ENCODE measurements at regions not wholly inside any gene's neighbourhood (a gene's known extent, or its start where the extent isn't known, plus 50 kb on each side); places are given as distances from the start of the nearest gene placed in this dataset.

DNA sequence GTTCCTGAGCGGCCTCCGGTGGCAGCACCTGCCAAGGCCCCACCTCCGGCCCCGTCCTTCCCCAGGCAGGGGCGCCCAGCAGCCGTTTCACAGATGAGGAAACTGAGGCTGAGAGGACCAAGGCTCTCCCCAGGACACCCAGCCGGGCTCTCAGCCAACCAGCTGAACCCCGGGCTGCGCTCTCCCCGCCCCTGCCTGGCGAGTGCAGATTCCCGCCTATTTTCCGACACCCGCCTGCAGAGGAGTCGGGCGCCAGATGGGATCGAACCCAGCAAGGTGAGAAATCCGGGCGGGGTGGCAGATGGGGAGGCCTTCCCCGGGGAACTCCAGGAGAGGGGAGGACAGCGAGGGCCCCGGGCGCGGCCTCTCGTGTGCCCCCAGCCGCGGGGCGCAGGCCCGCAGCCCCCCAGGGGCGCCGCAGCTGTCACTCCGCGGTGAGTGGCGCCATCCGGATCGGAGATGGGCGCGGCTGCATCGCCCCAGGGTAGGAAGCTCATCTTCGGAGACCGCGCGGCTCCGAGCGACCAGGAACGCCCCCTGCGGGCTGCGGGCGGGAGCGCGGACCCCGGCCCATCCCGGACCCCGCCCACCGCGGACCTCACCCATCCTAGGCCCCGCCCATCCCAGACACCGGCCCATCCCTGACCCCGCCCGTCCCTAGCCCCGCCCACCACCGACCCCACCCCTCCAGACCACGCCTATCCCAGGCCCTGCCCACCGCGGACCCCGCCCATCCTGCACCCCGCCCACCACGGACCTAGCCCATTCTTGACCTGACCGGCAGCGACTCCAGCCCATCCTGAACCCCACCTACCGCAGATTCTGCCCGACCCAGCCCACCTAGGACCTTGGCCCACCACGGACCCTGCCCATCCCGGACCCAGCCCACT lies 90.3 kb downstream of the MICALL2 start:
- no peak for DNase-seq
- H3K27me3 Mint-ChIP-seq (ENCODE audit: low read depth in 3 of 3), result peaks cover 11 to 21% (median 15%) of the 10 kb centered on the region in 3 donors
- no peak overlapping the region for H3K27ac Mint-ChIP-seq
- H3K4me1 Mint-ChIP-seq, result peaks cover 0 to 6% of the 10 kb centered on the region in 2 donors
- no peak overlapping the region for H3K4me3 Mint-ChIP-seq
- H3K9me3 Mint-ChIP-seq, result peaks cover 0 to 2% (median 0%) of the 10 kb centered on the region in 6 donors
- H3K36me3 Mint-ChIP-seq, result no peaks in the 10 kb centered on the region

DNA sequence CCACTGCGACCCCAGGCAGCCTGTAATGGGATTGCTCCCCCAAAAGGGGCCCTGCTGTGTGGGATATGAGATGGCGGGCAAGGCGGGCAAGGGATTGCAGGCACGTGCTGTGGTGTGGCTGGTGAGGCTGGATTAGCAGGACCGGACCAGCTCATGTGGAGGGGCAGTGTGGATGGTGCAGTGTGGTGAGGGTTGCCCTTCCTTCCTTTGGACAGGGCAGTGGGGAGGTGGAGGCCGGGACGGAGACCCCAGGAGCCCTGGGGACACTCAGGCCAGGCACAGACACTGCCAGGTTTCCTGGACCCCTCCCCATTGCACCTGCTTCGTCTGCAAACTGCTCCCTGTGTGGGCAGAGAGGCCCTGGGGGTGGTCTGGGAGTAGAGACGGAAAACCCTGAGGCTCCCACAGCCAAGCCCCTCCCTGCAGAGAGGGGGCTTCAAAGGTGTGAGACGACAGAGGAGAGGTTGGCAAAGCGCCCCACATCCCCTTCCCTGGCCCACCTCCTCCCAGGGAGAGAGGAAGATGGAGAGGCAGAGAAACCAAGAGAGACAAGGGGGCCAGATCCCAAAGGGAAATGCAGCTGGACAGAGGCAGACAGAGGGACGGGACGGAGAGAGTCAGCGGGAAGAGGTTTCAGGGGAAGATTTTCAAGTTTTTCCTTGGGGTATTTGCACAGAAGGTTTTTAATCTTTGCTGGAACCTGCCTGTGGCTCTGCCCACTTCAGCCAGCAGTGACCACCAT lies 89.2 kb downstream of the MICALL2 start:
- Mint-ChIP-seq H3K27me3 (ENCODE audit: low read depth in 3 of 3) (peaks cover 11 to 21% (median 14%) of the 10 kb centered on the region in 3 donors), H3K4me3 (peak overlapping the region in 1 of 5 donors; percentile 40), H3K27ac (no peak overlapping the region), H3K36me3 (no peaks in the 10 kb centered on the region), H3K4me1 (peaks cover 0 to 6% of the 10 kb centered on the region in 2 donors), H3K9me3 (peaks cover 0 to 2% (median 0%) of the 10 kb centered on the region in 6 donors)
- no peak for DNase-seq

DNA sequence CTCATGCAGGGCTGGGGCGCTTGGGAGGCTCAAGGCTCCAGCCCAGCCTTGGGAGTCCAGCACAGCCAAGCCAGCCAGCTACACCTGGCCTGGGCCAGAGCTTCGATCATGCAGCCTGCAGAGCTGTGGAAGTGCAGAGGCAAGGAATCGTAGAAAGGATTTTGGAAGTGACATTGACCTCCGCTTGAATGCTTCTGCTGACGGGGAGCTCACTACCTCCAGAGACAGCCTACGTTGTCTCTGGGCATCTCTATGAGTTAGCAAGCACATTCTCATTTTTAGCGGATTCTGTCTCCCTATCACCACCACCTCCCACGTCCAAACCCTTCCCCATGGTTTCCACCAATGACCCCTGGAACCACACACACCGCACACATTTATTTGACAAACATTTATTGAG lies 88.5 kb downstream of the MICALL2 start:
- H3K27ac Mint-ChIP-seq, result no peak overlapping the region
- peaks cover 0 to 2% (median 0%) of the 10 kb centered on the region in 6 donors for H3K9me3 Mint-ChIP-seq
- H3K4me1 Mint-ChIP-seq, result peaks cover 0 to 6% of the 10 kb centered on the region in 2 donors
- no peaks in the 10 kb centered on the region for H3K36me3 Mint-ChIP-seq
- DNase-seq, result no peak
- peak overlapping the region in 1 of 5 donors; percentile 8 for H3K4me3 Mint-ChIP-seq
- H3K27me3 Mint-ChIP-seq (ENCODE audit: low read depth in 3 of 3), result peaks cover 10 to 23% (median 14%) of the 10 kb centered on the region in 3 donors

DNA sequence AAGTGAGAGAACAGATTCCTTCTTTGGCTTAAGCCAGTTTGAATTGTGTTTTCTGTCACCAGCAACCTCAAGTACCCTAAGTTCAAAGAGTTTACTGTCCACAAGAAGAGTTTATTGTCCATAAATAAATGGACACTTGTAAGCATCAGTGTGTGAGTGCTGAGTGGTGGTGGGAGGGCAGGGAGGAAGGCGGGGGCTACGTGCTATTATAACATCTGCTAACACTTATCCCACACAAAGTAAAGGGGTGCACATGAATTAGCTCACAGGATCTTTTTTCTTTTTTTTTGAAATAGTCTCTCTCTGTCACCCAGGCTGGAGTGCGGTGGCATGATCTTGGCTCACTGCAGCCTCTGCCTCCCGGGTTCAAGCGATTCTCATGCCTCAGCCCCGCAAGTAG lies 87.2 kb downstream of the MICALL2 start:
- Mint-ChIP-seq H3K9me3 (peaks cover 0 to 2% (median 0%) of the 10 kb centered on the region in 6 donors), H3K4me3 (no peak overlapping the region), H3K36me3 (no peaks in the 10 kb centered on the region), H3K27ac (no peak overlapping the region), H3K4me1 (peaks cover 0 to 6% of the 10 kb centered on the region in 2 donors), H3K27me3 (ENCODE audit: low read depth in 3 of 3) (peaks cover 10 to 17% (median 14%) of the 10 kb centered on the region in 3 donors)
- no peak for DNase-seq

DNA sequence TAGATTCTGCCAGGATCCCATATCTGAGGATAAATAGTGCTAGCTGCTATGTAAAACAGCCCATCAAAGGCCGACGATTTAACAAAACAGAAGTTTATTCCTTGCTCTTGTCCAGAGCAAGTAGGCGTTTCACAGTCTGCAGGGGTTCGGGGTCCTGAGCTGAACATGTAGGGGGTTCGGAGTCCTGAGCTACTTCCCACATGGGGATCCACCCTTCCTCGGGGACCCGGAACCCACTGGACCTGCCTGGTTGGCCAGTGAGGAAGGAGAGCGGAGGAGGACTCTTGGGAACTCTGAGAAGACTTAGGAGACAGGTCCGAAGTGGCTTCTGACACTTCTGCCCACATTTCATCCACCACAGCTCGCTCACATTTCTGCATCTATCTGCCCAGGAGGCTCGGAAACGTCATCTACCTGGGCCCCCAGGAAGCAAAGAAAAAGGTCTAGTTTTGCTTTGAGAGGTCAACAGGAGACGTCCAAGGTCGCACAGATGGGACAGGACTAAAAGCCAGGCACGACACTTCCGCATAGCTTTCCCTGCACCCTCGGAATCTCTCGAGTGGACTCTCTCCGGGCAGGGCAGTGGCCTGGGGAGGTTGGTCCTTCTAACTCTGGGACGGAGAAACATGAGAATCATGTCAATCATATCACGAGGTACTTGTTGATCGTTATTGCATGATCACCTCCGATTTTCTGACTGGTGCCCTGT lies 86.4 kb downstream of the MICALL2 start:
- no peak overlapping the region for H3K4me3 Mint-ChIP-seq
- no peaks in the 10 kb centered on the region for H3K36me3 Mint-ChIP-seq
- peaks cover 10 to 14% (median 13%) of the 10 kb centered on the region in 3 donors for H3K27me3 Mint-ChIP-seq (ENCODE audit: low read depth in 3 of 3)
- DNase-seq, result no peak
- peaks cover 0 to 2% (median 0%) of the 10 kb centered on the region in 6 donors for H3K9me3 Mint-ChIP-seq
- no peak overlapping the region for H3K27ac Mint-ChIP-seq
- peaks cover 0 to 2% of the 10 kb centered on the region in 2 donors for H3K4me1 Mint-ChIP-seq

DNA sequence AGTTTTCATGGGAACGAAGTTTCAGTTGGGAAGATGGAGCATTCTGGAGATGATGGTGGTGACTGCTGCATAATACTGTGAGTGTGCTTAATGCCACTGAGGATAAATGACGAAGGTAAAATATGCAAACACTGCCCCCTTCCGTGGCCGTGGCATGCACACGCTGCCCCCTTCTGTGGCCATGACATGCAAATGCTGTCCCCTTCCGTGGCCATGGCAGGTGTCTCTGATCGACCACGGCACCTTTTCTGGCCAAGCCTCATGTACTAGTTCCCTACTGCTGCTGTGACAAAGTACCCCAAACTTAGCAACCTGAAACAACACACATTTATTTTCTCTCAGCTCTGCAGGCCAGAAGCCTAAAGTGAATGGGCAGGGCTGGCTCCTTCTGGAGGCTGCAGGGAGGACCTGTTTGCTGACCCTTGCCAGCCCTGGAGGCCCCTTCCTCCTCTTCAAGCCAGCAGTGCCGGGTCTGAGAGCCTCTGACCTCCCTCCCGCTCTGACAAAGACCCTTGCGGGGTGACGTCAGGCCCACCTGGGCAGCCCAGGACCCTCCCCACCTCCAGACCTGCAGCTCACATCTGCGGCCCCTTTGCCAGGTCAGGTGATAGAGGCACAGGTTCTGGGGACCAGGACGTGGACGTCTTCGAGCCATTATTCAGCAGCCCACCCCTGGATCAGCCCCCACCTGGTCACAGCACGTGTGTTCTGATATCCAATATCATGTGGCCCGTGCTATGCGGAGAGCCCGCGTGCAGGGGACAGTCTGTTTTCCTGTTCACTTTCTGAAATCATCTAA lies 82.0 kb downstream of the MICALL2 start:
- Mint-ChIP-seq H3K27ac (no peak overlapping the region), H3K36me3 (no peaks in the 10 kb centered on the region)

DNA sequence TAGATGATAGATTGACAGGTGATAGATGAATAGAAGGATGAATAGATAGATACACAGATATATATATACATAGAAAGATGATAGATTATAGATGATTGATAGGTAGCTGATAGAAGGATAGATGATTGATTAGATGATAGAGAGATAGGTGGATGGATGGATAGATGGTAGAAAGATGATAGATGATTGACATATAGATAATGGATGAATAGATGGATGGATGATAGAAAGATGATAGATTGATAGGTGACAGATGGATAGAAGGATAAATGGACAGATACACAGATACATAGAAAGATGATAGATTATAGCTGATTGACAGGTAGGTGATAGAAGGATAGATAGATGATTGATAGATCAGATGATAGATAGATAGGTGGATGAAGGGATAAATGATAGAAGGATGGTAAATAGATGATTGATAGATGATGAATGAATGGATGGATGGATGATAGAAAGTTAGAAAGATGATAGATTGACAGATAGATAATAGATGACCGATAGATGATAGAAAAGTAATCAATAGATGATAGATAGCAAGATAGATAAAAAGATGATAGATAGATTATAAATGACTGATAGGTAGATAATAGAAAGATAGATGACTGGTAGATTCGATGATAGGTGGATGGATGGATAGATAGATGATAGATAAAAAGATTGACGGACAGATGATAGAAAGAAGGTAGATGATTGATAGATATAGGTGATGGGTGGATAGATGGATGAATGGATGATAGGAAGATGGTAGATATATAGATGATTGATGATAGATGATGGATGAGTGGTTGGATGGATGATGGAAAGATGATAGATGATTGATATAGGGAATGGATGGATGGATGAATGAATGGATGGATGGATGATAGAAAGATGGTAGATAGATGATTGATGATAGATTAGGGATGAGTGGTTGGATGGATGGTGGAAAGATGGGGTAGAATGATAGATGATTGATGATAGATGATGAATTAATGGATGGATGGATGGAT lies 80.4 kb downstream of the MICALL2 start:
- no peak overlapping the region for H3K27ac Mint-ChIP-seq
- H3K4me1 Mint-ChIP-seq, result no peaks in the 10 kb centered on the region
- H3K36me3 Mint-ChIP-seq, result no peaks in the 10 kb centered on the region
- no peak for DNase-seq
- H3K9me3 Mint-ChIP-seq, result no peaks in the 10 kb centered on the region
- H3K27me3 Mint-ChIP-seq (ENCODE audit: low read depth in 3 of 3), result peaks cover 0 to 6% (median 4%) of the 10 kb centered on the region in 3 donors
- no peak overlapping the region for H3K4me3 Mint-ChIP-seq

More for the DNA sequence above, 82.0 kb downstream of the MICALL2 start:
- peaks cover 4 to 10% (median 7%) of the 10 kb centered on the region in 3 donors for H3K27me3 Mint-ChIP-seq (ENCODE audit: low read depth in 3 of 3)
- H3K4me1 Mint-ChIP-seq, result no peaks in the 10 kb centered on the region
- no peak overlapping the region for H3K4me3 Mint-ChIP-seq
- no peaks in the 10 kb centered on the region for H3K9me3 Mint-ChIP-seq
- no peak for DNase-seq

DNA sequence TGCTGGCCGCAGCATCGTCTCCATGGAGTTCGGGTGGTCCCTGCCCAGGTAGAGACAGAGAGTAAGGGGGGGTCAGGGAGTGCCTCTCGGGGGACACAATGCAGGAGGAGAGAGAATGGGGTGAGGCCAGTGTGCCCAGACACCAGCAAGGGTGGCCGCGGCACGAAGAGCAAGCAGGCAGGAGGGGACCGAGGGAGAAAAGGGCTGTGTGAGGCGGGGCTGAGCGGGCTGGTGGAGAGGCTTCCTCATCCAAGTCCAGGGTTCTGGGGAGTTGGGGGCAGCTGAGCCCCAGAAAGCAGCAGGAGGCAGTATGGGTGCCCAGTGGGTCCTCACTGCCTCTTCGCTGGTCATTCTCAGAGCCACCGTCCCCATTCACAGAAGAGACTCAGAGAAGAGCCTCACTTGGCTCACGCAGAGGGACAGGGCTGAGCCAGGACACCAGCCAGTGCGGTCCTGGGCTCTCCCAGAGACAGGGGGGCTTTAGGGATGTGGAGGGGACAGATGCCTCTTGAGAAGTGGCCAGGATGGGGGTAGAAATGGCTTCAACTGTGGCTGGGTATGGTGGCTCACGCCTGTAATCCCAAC lies 78.9 kb downstream of the MICALL2 start:
- no peak overlapping the region for H3K4me3 Mint-ChIP-seq

DNA sequence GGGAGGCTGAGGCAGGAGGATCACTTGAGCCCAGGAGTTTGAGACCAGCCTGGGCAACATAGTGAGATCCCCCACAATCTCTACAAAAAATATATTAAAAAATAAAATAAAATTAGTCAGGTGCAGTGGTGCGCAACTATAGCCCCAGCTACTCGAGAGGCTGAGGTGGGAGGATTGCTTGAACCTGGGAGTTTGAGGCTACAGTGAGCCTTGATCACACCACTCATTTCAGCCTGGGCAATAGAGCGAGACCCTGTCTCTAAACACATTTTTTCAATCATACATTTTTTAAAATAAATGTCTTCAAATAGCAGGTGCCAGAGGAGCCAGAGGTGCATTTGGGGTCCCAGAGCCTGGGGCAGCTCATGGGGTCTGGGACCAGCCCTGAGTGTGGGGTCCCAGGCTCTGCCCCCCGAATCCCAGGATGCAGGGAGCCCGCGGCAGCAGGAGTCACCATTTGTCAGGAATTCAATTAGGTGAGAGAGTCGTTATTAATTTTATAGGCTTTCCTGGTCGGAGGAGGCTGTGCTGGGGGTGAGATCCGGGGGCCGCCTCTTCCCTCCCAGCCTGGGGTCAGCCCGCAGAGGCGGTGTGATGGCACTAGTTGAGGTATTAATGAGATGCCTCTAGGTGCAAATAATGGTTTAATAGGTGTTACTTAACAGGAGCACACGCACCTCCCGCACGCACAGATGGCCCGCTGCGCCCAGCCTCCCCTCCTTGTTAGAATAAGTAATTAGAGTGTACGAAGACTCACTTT lies 78.3 kb downstream of the MICALL2 start:
- H3K4me1 Mint-ChIP-seq, result peaks cover 0 to 1% of the 10 kb centered on the region in 2 donors
- peaks cover 0 to 5% (median 0%) of the 10 kb centered on the region in 3 donors for H3K36me3 Mint-ChIP-seq
- no peak overlapping the region for H3K27ac Mint-ChIP-seq
- peaks cover 3 to 6% (median 5%) of the 10 kb centered on the region in 3 donors for H3K27me3 Mint-ChIP-seq (ENCODE audit: low read depth in 3 of 3)
- H3K9me3 Mint-ChIP-seq, result no peaks in the 10 kb centered on the region
- no peak for DNase-seq
- H3K4me3 Mint-ChIP-seq, result no peak overlapping the region

More for the DNA sequence above, 78.9 kb downstream of the MICALL2 start:
- Mint-ChIP-seq H3K27ac (no peak overlapping the region), H3K27me3 (ENCODE audit: low read depth in 3 of 3) (peaks cover 4 to 6% (median 5%) of the 10 kb centered on the region in 3 donors), H3K9me3 (no peaks in the 10 kb centered on the region), H3K36me3 (peaks cover 0 to 5% (median 0%) of the 10 kb centered on the region in 3 donors), H3K4me1 (peaks cover 0 to 1% of the 10 kb centered on the region in 2 donors)
- no peak for DNase-seq

DNA sequence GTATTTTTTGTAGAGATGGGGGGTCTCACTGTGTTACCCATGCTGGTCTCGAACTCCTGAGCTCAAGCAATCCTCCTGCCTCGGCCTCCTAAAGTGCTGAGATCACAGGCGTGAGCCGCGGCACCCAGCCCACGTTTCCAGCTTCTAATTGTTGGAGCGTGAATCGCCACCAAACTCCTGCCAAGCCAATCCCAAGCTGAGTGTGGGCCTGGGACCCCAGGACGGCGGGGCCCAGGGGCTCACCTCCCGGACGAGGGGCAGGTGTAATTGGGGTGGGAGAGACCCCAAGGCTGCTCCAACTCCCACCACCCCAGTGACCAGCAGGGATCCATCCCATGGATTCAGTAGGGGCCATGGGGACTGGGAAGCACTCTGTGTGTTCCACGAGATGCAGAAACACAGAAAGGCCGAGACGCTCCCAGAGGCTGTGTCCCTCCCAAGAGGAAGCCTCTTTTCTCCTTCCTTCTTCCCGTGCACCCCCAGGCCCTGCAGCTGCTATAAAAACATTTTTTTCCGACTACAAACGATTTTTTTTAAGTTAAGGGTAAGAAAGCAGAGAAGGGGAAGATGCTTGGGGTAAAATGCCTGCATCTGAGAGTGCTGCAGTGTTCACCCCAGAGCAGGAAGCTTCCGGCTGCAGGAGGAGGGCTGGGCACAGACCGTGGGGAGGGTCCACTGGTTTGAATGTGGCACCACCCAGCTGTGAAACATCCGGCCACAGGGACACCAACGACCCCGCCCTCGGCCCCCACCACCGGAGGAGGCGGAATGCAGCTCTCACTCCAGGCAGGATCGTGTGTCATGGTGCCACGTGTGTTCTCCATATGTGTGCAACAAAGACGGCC lies 76.5 kb downstream of the MICALL2 start:
- peaks cover 0 to 2% (median 0%) of the 10 kb centered on the region in 6 donors for H3K9me3 Mint-ChIP-seq
- no peak overlapping the region for H3K27ac Mint-ChIP-seq
- peaks cover 0 to 5% (median 0%) of the 10 kb centered on the region in 3 donors for H3K36me3 Mint-ChIP-seq
- peaks cover 0 to 1% of the 10 kb centered on the region in 2 donors for H3K4me1 Mint-ChIP-seq
- DNase-seq, result no peak
- no peak overlapping the region for H3K4me3 Mint-ChIP-seq
- H3K27me3 Mint-ChIP-seq (ENCODE audit: low read depth in 3 of 3), result peaks cover 4 to 6% (median 5%) of the 10 kb centered on the region in 3 donors

Measured in immature natural killer cell (primary cell).